Immature natural killer cell (primary cell): ENCODE measurements at regions not wholly inside any gene's neighbourhood (a gene's known extent, or its start where the extent isn't known, plus 50 kb on each side); places are given as distances from the start of the nearest gene placed in this dataset.
"Not testable (repeated sequence)": the region's sequence is repeated elsewhere in the genome, so short reads cannot be mapped to it uniquely, and the experiment has no call there.

Source experiments
- DNase-seq, 3 donors: peaks; one replicate each; pipeline ENCODE4 v3.0.0; 2022; ENCODE audit warnings: mixed read lengths in 1 of 3
- H3K27ac Mint-ChIP-seq, 6 donors: one replicate each; pipeline ENCODE4 v1.8.0; 2020; ENCODE audit warnings: mixed read lengths in 6 of 6, mild to moderate bottlenecking in 5 of 6, inconsistent platforms in 4 of 6, moderate library complexity in 3 of 6
- H3K27me3 Mint-ChIP-seq, 3 donors: one replicate each; pipeline ENCODE4 v1.8.0; 2020 to 2021; ENCODE audit warnings: low read depth in 3 of 3, mild to moderate bottlenecking in 3 of 3, mixed read lengths in 3 of 3, moderate library complexity in 3 of 3, inconsistent platforms in 1 of 3
- H3K36me3 Mint-ChIP-seq, 3 donors: one replicate each; pipeline ENCODE4 v1.8.0; 2020; ENCODE audit warnings: mixed read lengths in 3 of 3, inconsistent platforms in 2 of 3, mild to moderate bottlenecking in 2 of 3
- H3K4me1 Mint-ChIP-seq, 2 donors: one replicate each; pipeline ENCODE4 v1.8.0; 2020; ENCODE audit warnings: inconsistent platforms in 2 of 2, mild to moderate bottlenecking in 2 of 2, mixed read lengths in 2 of 2, moderate library complexity in 1 of 2
- H3K4me3 Mint-ChIP-seq, 5 donors: one replicate each; pipeline ENCODE4 v1.8.0; 2020; ENCODE audit warnings: mild to moderate bottlenecking in 5 of 5, mixed read lengths in 5 of 5, inconsistent platforms in 3 of 5, moderate library complexity in 3 of 5
- H3K9me3 Mint-ChIP-seq, 6 donors: one replicate each; pipeline ENCODE4 v1.8.0; 2020; ENCODE audit warnings: mild to moderate bottlenecking in 6 of 6, mixed read lengths in 6 of 6, inconsistent platforms in 4 of 6, moderate library complexity in 3 of 6

DNA sequence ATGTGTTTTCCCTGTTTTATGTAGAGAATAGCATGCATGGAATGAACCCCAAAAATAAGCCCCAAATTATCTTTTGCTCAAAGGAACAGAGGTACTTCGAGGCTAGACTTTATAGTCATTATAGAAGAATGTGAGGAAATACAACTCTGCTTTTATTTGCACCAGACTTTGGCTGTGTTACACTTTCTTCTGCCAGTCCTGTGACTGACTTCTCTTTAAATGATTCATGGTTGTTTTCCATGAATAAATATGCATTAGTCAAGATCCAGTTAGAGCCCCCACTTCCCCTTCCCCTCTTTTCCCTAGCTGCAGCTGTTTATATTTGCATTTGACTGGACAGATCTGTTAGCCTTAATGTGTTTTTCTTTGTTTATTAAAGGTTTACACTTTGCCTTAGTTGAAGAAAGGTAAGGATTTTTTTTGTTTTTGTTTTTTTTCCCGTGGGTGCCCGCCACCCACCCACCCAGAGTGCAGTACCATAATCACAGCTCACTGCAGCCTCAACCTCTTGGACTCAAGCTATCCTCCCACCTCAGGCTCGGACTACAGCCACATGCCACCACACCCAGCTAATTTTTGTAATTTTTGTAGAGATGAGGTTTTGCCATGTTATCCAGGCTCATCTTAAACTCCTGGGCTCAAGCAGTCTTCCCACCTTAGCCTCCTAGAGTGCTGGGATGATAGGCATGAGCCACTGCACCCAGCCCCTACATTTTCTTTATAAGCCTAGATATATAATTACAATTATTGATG is 152.6 kb downstream of the CYB561 start:
- Mint-ChIP-seq H3K9me3 (peaks cover 6 to 22% (median 8%) of the 10 kb centered on the region in 6 donors), H3K4me1 (no peaks in the 10 kb centered on the region), H3K27ac (peak overlapping the region in 1 of 6 donors; percentile 30), H3K27me3 (peaks cover 0 to 3% (median 0%) of the 10 kb centered on the region in 3 donors), H3K36me3 (peaks cover 23 to 31% (median 27%) of the 10 kb centered on the region in 3 donors), H3K4me3 (no peak overlapping the region)
- DNase-seq: no peak

DNA sequence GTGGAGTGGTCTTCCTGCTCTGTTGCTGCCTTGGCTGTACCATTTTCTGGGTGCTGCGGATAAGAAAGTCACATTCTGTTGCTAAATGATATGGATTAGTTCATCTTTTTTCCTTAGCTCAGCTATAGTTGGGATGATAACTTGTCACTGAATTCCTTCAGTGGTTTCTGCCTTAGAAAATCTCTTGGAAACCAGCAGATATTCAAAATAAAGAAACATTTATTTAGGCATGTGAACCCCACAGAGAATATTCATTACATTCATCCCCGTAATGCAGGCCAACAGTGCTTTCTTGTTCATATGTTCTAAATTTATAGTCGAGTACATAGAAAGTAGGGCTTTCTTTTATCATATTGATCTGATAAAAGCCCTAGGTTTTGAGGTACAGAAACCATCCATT is 151.3 kb downstream of the CYB561 start:
- Mint-ChIP-seq H3K4me1 (no peaks in the 10 kb centered on the region), H3K27me3 (peaks cover 0 to 2% (median 0%) of the 10 kb centered on the region in 3 donors), H3K9me3 (peaks cover 6 to 27% (median 8%) of the 10 kb centered on the region in 6 donors), H3K4me3 (no peak overlapping the region), H3K27ac (no peak overlapping the region), H3K36me3 (peaks cover 17 to 29% (median 22%) of the 10 kb centered on the region in 3 donors)
- DNase-seq: no peak

DNA sequence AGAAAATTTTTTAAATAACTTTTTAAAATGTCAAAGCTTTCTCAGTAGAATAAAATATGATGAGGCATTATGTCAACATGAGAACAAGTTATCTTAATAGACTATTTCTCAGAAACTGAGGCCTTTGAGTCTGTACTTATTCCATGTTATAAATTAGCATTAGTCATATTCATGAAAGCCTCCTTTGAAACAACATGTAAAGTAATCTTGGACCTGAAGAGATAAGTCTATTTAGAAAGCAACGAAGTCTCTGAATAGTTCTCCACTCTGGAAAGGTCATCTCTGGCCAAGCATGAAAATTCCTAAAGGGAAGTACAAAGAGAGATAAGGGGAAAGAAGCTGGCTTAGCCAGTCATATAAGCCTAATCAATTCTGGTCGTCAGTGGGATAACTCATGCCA is 150.8 kb downstream of the CYB561 start:
- Mint-ChIP-seq H3K27ac (no peak overlapping the region), H3K4me1 (no peaks in the 10 kb centered on the region), H3K36me3 (peaks cover 18 to 29% (median 22%) of the 10 kb centered on the region in 3 donors), H3K9me3 (peaks cover 6 to 27% (median 8%) of the 10 kb centered on the region in 6 donors), H3K4me3 (no peak overlapping the region), H3K27me3 (peaks cover 0 to 2% (median 0%) of the 10 kb centered on the region in 3 donors)
- DNase-seq: no peak

DNA sequence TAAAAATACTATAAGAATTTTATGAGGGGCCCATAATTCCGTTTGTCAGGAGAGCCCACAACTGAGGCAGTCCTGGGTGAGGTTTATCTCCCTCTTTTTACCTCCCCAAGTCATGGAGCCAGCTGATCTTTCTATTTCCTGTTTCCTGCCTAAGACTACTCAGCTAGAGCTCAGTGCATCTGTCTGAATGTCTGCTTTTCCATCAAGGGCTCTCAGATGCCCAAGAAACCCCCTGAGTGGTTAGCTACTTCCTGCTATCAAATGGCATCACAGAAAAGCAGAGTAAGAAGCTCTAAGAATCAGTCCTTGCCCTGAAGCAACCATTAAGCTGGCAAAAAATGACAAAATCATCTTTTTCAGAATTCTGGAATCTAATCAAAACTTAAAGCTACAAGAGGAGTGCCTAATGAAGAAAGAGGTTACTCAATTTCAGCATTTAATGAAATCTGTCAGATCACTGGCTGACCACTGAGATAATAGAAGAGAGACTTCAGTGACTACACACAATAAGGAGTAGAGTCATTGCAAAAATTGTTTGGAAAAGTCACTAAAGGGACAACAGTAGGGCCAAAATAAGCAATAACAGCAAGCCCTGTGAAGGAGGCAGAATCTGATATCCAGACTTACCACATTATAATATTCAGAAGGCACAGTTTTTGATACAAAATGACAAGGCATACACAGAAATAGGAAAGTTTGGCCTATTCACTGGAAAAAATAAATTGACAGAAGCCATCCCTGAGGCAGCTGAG is 150.1 kb downstream of the CYB561 start:
- H3K4me3 Mint-ChIP-seq: no peak overlapping the region
- H3K27me3 Mint-ChIP-seq: peaks cover 0 to 2% (median 0%) of the 10 kb centered on the region in 3 donors
- DNase-seq: no peak
- peaks cover 6 to 27% (median 8%) of the 10 kb centered on the region in 6 donors for H3K9me3 Mint-ChIP-seq
- peaks cover 22 to 29% (median 24%) of the 10 kb centered on the region in 3 donors for H3K36me3 Mint-ChIP-seq
- no peak overlapping the region for H3K27ac Mint-ChIP-seq
- H3K4me1 Mint-ChIP-seq: no peaks in the 10 kb centered on the region

DNA sequence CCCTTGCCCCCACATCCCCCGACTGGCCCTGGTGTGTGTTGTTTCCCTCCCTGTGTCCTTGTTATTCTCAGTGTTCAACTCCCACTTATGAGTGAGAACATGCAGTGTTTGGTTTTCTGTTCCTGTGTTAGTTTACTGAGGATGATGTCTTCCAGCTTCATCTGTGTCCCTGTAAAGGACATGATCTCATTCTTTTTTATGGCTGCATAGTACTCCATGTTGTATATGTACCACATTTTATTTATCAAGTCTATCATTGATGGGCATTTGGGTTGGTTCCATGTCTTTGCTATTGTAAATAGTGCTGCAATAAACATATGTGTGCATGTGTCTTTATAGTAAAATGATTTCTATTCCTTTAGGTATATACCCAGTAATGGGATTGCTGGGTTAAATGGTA is 147.2 kb downstream of the CYB561 start:
- peaks cover 18 to 35% (median 25%) of the 10 kb centered on the region in 3 donors for H3K36me3 Mint-ChIP-seq
- H3K4me1 Mint-ChIP-seq, H3K27ac Mint-ChIP-seq, H3K4me3 Mint-ChIP-seq, DNase-seq, H3K27me3 Mint-ChIP-seq: not testable (repeated sequence)
- H3K9me3 Mint-ChIP-seq: peaks cover 6 to 39% (median 11%) of the 10 kb centered on the region in 6 donors

DNA sequence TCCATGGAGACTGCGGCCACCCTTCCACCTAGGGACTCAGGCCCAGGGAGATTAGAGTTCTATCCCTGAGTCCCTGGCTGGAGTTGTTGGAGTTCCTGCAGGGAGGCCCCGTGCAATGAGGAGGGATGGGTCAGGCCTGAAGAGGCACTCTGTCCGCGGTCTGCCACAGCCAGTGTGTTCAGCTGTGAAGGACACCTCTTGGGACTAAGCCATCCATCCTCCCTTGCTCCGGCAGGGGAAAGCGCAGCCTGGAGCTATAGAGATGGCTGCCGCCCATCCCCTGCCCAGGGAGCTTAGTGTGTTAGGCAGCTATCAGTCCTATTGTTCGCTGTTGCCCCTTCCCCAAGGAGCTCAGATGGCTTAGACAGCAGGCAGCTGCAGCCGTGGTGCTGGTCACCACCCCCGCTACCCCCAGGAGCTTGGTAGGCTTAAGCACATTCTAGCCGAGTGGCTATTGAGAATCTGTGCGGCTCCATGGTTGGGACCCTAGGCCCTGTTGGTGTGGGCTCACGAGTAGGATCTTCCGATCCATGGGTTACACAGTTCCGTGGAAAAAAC is 141.3 kb downstream of the CYB561 start:
- Mint-ChIP-seq H3K27me3 (peaks cover 0 to 3% (median 0%) of the 10 kb centered on the region in 3 donors), H3K9me3 (peaks cover 0 to 11% (median 2%) of the 10 kb centered on the region in 6 donors), H3K4me1 (no peaks in the 10 kb centered on the region), H3K36me3 (peaks cover 0 to 21% (median 5%) of the 10 kb centered on the region in 3 donors), H3K27ac (no peak overlapping the region), H3K4me3 (no peak overlapping the region)
- DNase-seq: no peak

DNA sequence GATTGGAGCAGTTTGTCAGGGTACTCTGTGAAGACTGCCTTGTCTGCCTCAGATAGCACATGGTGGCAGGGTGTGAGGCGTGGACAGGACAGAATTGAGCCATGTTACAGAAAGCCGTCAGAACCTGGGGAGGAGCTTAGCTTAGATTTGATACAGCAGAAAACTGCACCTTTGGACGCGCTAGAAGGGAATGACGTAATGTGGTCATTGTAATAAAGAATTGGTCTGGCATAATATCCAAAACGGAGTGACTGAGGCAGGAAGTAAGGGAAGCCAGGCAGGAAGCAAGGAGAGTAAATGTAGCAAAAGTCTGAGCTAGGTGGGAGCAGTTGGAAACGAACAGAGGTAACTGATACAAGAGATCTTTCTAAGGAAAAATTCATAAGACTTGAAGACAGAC is 140.2 kb downstream of the CYB561 start:
- Mint-ChIP-seq H3K9me3 (peaks cover 0 to 11% (median 2%) of the 10 kb centered on the region in 6 donors), H3K27ac (peak overlapping the region in 1 of 6 donors; percentile 5), H3K36me3 (peaks cover 0 to 15% (median 5%) of the 10 kb centered on the region in 3 donors), H3K27me3 (peaks cover 0 to 3% (median 1%) of the 10 kb centered on the region in 3 donors), H3K4me1 (no peaks in the 10 kb centered on the region), H3K4me3 (no peak overlapping the region)
- no peak for DNase-seq

DNA sequence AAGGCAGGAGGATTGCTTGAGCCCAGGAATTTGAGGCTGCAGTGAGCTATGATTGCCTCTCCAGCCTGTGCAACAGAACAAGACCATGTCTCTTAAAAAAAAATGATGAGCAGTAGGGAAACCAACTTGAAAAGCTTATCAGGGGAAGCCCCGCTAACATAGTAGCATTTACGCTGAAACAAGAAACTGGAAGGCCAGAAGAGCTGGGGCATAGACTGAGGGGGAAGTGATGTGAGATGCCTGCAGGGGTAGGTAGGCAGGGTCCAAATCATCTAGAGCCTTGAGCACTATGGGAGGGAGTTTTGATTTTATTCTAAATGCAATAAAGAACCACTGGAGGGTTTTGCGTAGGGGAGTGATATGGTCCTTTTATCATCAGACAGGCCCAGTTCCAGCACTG is 139.3 kb downstream of the CYB561 start:
- Mint-ChIP-seq H3K4me1 (no peaks in the 10 kb centered on the region), H3K36me3 (peaks cover 0 to 10% (median under 1%) of the 10 kb centered on the region in 3 donors), H3K4me3 (no peak overlapping the region), H3K27me3 (peaks cover 0 to 1% (median 0%) of the 10 kb centered on the region in 3 donors), H3K9me3 (peaks cover 0 to 9% (median under 1%) of the 10 kb centered on the region in 6 donors), H3K27ac (no peak overlapping the region)
- DNase-seq: no peak

DNA sequence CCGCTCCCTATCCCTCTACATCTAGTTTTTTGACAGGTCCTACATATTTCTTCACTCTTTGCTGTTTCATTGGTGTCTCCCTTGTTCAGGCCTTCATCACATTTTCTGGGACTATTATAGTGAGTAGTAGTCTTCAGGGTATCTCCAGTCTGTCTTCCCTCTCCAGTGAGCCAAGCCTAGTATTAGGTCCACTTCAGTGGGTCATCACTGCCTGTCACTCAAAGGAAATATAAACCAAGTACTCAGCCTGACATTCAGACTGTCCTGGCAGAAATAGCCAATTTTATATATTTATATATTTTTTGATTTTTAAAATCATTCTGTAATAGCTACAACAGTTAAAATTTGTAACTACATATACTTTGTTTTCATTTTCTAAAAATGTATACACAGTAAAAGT is 137.8 kb downstream of the CYB561 start:
- Mint-ChIP-seq H3K27me3 (peaks cover 0 to 1% (median 0%) of the 10 kb centered on the region in 3 donors), H3K27ac (no peak overlapping the region), H3K36me3 (peaks cover 0 to 7% (median 0%) of the 10 kb centered on the region in 3 donors), H3K4me1 (no peaks in the 10 kb centered on the region), H3K9me3 (no peaks in the 10 kb centered on the region), H3K4me3 (no peak overlapping the region)
- no peak for DNase-seq

DNA sequence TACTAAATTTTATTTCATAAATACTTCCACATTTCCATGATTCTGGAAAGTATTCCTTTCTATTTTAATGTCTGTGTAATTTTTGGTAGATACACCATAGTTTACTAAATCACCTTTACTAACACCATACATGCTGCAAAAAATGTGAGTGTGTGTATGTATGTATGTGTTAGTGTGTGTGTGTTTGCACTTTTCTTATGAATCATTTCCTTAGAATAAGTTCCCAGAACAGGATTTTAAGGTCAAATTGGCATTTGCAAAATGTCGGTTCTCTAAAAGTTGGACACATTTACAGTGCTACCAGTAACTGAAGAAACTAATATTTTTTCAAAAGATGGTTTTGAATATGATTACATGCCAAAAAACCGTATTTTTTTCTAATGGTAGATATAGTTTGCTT is 137.1 kb downstream of the CYB561 start:
- Mint-ChIP-seq H3K4me3 (no peak overlapping the region), H3K9me3 (no peaks in the 10 kb centered on the region), H3K27ac (no peak overlapping the region), H3K4me1 (no peaks in the 10 kb centered on the region), H3K27me3 (peaks cover 0 to 1% (median 0%) of the 10 kb centered on the region in 3 donors), H3K36me3 (peaks cover 0 to 2% (median under 1%) of the 10 kb centered on the region in 3 donors)
- no peak for DNase-seq

DNA sequence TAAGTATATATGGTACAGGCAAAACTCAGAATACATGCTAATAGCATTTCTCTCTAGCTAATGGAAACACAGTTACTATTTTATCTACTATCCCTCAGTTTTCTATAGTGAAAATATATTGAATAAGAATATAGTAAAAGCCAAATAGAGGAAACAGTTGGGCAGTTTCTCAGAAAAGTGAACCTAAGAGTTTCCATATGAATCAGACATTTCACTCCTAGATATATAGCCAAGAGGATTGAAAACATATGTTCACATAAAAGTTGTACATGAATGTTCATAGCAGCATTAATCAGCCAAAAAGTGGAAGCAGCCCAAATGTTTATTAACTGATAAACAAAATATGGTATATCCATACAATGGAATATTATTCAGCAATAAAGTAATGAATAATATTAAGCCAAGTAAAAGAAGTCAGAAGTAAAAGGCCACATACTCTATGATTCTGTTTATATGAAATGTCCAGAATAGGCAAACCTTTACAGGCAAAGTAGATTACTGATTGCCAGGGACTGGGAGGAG is 134.6 kb downstream of the CYB561 start:
- peaks cover 0 to 1% (median 0%) of the 10 kb centered on the region in 3 donors for H3K27me3 Mint-ChIP-seq
- H3K4me1 Mint-ChIP-seq: no peaks in the 10 kb centered on the region
- peak overlapping the region in 1 of 6 donors; percentile 51 for H3K27ac Mint-ChIP-seq
- H3K4me3 Mint-ChIP-seq: no peak overlapping the region
- H3K9me3 Mint-ChIP-seq: no peaks in the 10 kb centered on the region
- peaks cover 6 to 10% (median 6%) of the 10 kb centered on the region in 3 donors for H3K36me3 Mint-ChIP-seq
- DNase-seq: no peak

DNA sequence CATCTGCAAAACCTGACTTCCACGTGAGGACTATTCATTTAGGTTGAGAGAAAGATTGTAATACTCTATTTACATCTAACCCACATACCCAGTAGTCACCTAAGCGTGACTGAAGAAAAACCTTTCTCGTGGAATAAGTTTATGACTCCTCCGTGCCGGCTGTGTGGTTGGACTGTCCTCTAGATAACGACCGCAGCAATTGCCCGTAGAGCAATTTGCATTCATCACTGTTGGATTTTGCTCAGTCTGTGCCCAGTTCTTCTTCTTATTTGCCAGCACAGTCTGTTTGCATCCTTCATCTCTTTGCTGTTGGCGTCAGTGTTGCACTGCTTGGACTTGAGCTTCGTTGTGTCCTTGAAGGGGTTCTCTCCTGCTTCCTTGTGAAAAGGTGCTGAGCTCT is 131.3 kb downstream of the CYB561 start:
- Mint-ChIP-seq H3K9me3 (no peaks in the 10 kb centered on the region), H3K27me3 (peaks cover 0 to 1% (median 0%) of the 10 kb centered on the region in 3 donors), H3K27ac (no peak overlapping the region), H3K4me1 (no peaks in the 10 kb centered on the region), H3K4me3 (no peak overlapping the region), H3K36me3 (peaks cover 13 to 23% (median 19%) of the 10 kb centered on the region in 3 donors)
- no peak for DNase-seq

DNA sequence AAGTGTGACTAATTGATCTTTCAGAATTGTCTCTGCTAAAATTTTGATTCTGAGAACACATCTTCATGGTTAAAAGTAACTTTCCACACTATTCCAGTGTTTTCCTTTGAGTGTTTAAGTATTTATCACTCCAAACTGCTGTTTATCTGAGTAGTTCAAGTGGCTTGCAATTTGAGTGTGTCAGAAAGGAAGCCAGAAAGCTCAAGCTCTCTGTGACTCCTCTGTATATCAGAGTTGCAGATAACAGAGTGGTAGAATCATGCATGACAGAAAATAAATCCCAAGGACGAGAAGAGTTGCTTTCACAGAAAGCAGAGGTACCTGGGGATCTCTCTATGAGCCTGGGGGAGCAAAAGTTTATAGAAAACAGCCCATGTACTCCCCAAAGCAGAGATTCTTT is 130.0 kb downstream of the CYB561 start:
- H3K9me3 Mint-ChIP-seq: no peaks in the 10 kb centered on the region

More for the DNA sequence above, 130.0 kb downstream of the CYB561 start:
- H3K27me3 Mint-ChIP-seq: no peaks in the 10 kb centered on the region
- peaks cover 22 to 31% (median 28%) of the 10 kb centered on the region in 3 donors for H3K36me3 Mint-ChIP-seq
- no peak for DNase-seq
- no peaks in the 10 kb centered on the region for H3K4me1 Mint-ChIP-seq
- no peak overlapping the region for H3K4me3 Mint-ChIP-seq
- H3K27ac Mint-ChIP-seq: peak overlapping the region in 1 of 6 donors; percentile 43
